ENCODE measurements at regions not wholly inside any gene's neighbourhood (a gene's known extent, or its start where the extent isn't known, plus 50 kb on each side); places are given as distances from the start of the nearest gene placed in this dataset.

DNA sequence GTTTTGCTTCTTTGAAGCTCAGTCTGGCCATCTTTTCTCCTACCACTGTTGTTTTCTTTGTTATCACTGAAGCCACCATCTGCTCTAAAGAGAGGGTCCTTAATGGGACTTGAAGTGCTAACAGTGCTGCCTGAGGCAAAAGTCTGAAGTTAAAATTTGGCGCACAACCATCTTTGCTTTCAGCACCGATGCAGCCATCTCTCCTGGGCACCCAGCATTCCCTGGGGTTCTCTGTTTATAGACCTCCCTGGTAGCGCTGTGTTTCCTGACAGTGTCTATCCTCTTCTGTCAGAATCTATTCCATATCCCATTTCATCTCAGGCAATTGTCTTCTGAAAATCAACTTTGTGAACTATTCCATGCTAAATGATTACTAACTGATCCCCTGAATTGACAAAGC, 491.5 kb upstream of the MPDZ start:
- TF ChIP-seq CTCF (conservative IDR thresholded peaks at IDR 0.05; ENCODE audit: low read length) (no peak), EZH2phosphoT487 (IDR thresholded peaks at IDR 0.05; ENCODE audit: borderline replicate concordance, low read depth, low read length) (no peak)

All from OCI-LY7 (cell line).